ENCODE measurements at regions not wholly inside any gene's neighbourhood (a gene's known extent, or its start where the extent isn't known, plus 50 kb on each side); places are given as distances from the start of the nearest gene placed in this dataset.

DNA sequence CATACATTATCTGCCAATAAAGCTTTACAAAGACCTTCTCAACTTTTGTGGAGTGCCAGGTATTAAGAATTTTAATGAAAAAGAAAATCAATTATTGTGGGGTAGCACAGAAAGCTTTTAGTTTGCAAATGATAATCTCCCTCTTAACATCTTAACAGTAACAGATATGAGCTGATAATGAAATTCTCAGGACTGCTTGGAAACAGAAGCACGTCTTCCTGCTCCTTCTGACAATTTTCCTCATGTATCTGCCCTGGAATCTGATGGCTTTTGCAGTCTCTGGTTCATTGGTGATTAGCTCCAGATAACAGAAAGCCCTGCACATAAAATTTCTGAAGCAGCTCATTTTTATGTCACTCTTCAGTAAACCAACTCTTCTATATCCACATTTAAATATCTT is 432.4 kb upstream of the PDZRN3 start:
- TF ChIP-seq SRF (IDR thresholded peaks at IDR 0.05; ENCODE audit: low read depth in 2 of 2, low read length in 2 of 2) (no peak), ZNF24 (IDR thresholded peaks at IDR 0.05) (no peak), CBX5 (IDR thresholded peaks at IDR 0.05; ENCODE audit: low read depth) (no peak), CHD4 (IDR thresholded peaks at IDR 0.05) (no peak), POLR2A (IDR thresholded peaks at IDR 0.05; ENCODE audit: low read depth, low read length) (no peak), SREBF2 (IDR thresholded peaks at IDR 0.05; ENCODE audit: low read length) (no peak), POLR2AphosphoS5 (IDR thresholded peaks at IDR 0.05; ENCODE audit: low read length) (no peak), CBX3 (IDR thresholded peaks at IDR 0.05; ENCODE audit: borderline replicate concordance, low read depth) (no peak), EP300 (IDR thresholded peaks at IDR 0.05; ENCODE audit: borderline replicate concordance in 1 of 2, control insufficient read depth in 1 of 2, low read depth in 2 of 2, low read length in 2 of 2) (no peak), SP1 (IDR thresholded peaks at IDR 0.05; ENCODE audit: low read depth, low read length) (no peak)
- TF ChIP-seq, protein P1, sequence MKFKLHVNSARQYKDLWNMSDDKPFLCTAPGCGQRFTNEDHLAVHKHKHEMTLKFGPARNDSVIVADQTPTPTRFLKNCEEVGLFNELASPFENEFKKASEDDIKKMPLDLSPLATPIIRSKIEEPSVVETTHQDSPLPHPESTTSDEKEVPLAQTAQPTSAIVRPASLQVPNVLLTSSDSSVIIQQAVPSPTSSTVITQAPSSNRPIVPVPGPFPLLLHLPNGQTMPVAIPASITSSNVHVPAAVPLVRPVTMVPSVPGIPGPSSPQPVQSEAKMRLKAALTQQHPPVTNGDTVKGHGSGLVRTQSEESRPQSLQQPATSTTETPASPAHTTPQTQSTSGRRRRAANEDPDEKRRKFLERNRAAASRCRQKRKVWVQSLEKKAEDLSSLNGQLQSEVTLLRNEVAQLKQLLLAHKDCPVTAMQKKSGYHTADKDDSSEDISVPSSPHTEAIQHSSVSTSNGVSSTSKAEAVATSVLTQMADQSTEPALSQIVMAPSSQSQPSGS (IDR thresholded peaks at IDR 0.05; ENCODE audit: low read length) = no peak
- TF ChIP-seq, protein P2, sequence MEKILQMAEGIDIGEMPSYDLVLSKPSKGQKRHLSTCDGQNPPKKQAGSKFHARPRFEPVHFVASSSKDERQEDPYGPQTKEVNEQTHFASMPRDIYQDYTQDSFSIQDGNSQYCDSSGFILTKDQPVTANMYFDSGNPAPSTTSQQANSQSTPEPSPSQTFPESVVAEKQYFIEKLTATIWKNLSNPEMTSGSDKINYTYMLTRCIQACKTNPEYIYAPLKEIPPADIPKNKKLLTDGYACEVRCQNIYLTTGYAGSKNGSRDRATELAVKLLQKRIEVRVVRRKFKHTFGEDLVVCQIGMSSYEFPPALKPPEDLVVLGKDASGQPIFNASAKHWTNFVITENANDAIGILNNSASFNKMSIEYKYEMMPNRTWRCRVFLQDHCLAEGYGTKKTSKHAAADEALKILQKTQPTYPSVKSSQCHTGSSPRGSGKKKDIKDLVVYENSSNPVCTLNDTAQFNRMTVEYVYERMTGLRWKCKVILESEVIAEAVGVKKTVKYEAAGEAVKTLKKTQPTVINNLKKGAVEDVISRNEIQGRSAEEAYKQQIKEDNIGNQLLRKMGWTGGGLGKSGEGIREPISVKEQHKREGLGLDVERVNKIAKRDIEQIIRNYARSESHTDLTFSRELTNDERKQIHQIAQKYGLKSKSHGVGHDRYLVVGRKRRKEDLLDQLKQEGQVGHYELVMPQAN (conservative IDR thresholded peaks at IDR 0.05) = no peak
- TF ChIP-seq, protein P3, sequence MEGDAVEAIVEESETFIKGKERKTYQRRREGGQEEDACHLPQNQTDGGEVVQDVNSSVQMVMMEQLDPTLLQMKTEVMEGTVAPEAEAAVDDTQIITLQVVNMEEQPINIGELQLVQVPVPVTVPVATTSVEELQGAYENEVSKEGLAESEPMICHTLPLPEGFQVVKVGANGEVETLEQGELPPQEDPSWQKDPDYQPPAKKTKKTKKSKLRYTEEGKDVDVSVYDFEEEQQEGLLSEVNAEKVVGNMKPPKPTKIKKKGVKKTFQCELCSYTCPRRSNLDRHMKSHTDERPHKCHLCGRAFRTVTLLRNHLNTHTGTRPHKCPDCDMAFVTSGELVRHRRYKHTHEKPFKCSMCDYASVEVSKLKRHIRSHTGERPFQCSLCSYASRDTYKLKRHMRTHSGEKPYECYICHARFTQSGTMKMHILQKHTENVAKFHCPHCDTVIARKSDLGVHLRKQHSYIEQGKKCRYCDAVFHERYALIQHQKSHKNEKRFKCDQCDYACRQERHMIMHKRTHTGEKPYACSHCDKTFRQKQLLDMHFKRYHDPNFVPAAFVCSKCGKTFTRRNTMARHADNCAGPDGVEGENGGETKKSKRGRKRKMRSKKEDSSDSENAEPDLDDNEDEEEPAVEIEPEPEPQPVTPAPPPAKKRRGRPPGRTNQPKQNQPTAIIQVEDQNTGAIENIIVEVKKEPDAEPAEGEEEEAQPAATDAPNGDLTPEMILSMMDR (IDR thresholded peaks at IDR 0.05 in 2 of 3, conservative IDR thresholded peaks at IDR 0.05 in 1 of 3; ENCODE audit: control insufficient read depth in 2 of 3, extremely low read depth in 1 of 3, insufficient read depth in 1 of 3, low read depth in 3 of 3, low read length in 3 of 3) = no peak
- TF ChIP-seq, protein P4, sequence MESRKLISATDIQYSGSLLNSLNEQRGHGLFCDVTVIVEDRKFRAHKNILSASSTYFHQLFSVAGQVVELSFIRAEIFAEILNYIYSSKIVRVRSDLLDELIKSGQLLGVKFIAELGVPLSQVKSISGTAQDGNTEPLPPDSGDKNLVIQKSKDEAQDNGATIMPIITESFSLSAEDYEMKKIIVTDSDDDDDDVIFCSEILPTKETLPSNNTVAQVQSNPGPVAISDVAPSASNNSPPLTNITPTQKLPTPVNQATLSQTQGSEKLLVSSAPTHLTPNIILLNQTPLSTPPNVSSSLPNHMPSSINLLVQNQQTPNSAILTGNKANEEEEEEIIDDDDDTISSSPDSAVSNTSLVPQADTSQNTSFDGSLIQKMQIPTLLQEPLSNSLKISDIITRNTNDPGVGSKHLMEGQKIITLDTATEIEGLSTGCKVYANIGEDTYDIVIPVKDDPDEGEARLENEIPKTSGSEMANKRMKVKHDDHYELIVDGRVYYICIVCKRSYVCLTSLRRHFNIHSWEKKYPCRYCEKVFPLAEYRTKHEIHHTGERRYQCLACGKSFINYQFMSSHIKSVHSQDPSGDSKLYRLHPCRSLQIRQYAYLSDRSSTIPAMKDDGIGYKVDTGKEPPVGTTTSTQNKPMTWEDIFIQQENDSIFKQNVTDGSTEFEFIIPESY (IDR thresholded peaks at IDR 0.05) = no peak

All from GM12878 (cell line).